ENCODE measurements at regions not wholly inside any gene's neighbourhood (a gene's known extent, or its start where the extent isn't known, plus 50 kb on each side); places are given as distances from the start of the nearest gene placed in this dataset.

- DNase-seq, result peak; percentile 37
Observed at GRCh38 chr3:154758109-154758868, 321.8 kb upstream of the MME start.

- DNase-seq, result no peak
Observed at GRCh38 chr3:154753101-154753500, 323.1 kb upstream of the GPR149 start.

GRCh38 chr3:154749514-154749913 lies 319.5 kb upstream of the GPR149 start:
- no peak for DNase-seq

- no peak for DNase-seq
Observed at GRCh38 chr3:154745929-154746328, 315.9 kb upstream of the GPR149 start.

GRCh38 chr3:154745122-154745521 lies 315.1 kb upstream of the GPR149 start:
- no peak for DNase-seq

- no peak for DNase-seq
Observed at GRCh38 chr3:154743418-154743817, 313.4 kb upstream of the GPR149 start.

- DNase-seq, result no peak
Observed at GRCh38 chr3:154734468-154734867, 304.5 kb upstream of the GPR149 start.

GRCh38 chr3:154730186-154730585 lies 300.2 kb upstream of the GPR149 start:
- DNase-seq, result peak; percentile 81

- DNase-seq, result no peak
Observed at GRCh38 chr3:154729741-154730140, 299.8 kb upstream of the GPR149 start.

GRCh38 chr3:154728285-154728684 lies 298.3 kb upstream of the GPR149 start:
- no peak for DNase-seq

- no peak for DNase-seq
Observed at GRCh38 chr3:154720921-154721320, 290.9 kb upstream of the GPR149 start.

GRCh38 chr3:154718053-154718452 lies 288.1 kb upstream of the GPR149 start:
- no peak for DNase-seq

- DNase-seq, result no peak
Observed at GRCh38 chr3:154716170-154716569, 286.2 kb upstream of the GPR149 start.

- DNase-seq, result no peak
Observed at GRCh38 chr3:154708554-154708953, 278.6 kb upstream of the GPR149 start.

- no peak for DNase-seq
Observed at GRCh38 chr3:154701055-154701454, 271.1 kb upstream of the GPR149 start.

GRCh38 chr3:154690413-154690812 lies 260.4 kb upstream of the GPR149 start:
- DNase-seq, result no peak

GRCh38 chr3:154684440-154684839 lies 254.4 kb upstream of the GPR149 start:
- no peak for DNase-seq

GRCh38 chr3:154684021-154684420 lies 254.0 kb upstream of the GPR149 start:
- DNase-seq, result no peak

GRCh38 chr3:154678041-154678654 lies 248.2 kb upstream of the GPR149 start:
- no peak for DNase-seq

GRCh38 chr3:154668835-154669234 lies 238.8 kb upstream of the GPR149 start:
- no peak for DNase-seq

GRCh38 chr3:154668187-154668586 lies 238.2 kb upstream of the GPR149 start:
- no peak for DNase-seq

GRCh38 chr3:154666542-154666941 lies 236.6 kb upstream of the GPR149 start:
- no peak for DNase-seq

GRCh38 chr3:154664714-154665113 lies 234.7 kb upstream of the GPR149 start:
- no peak for DNase-seq

- no peak for DNase-seq
Observed at GRCh38 chr3:154662851-154663250, 232.9 kb upstream of the GPR149 start.

- DNase-seq, result no peak
Observed at GRCh38 chr3:154660811-154661210, 230.8 kb upstream of the GPR149 start.
